HFF-Myc (cell line): ENCODE measurements at regions not wholly inside any gene's neighbourhood (a gene's known extent, or its start where the extent isn't known, plus 50 kb on each side); places are given as distances from the start of the nearest gene placed in this dataset.
"Not testable (repeated sequence)": the region's sequence is repeated elsewhere in the genome, so short reads cannot be mapped to it uniquely, and the experiment has no call there.

ENCODE experiments used
- DNase-seq: peaks from one replicate; pipeline ENCODE4 v3.0.0-alpha.2; 2011; ENCODE audit warnings: low read depth; ENCODE audit errors: extremely low read depth
- H3K4me3 ChIP-seq: replicated peaks from 2 replicates; pipeline ENCODE4 v1.5.1; 2011; ENCODE audit warnings: low read depth, mild to moderate bottlenecking, control low read depth, low read length
- CTCF ChIP-seq: IDR thresholded peaks from 2 replicates; pipeline ENCODE4 v1.5.1; 2012; ENCODE audit warnings: mild to moderate bottlenecking, low read depth, low read length, control low read depth; ENCODE audit errors: missing control alignments

- no peak overlapping the region for H3K4me3 ChIP-seq
- no peak for TF ChIP-seq CTCF
- no peak for DNase-seq
These were observed 673.2 kb upstream of the SOX9 start for GRCh38 chr17:71447644-71448043.

DNA sequence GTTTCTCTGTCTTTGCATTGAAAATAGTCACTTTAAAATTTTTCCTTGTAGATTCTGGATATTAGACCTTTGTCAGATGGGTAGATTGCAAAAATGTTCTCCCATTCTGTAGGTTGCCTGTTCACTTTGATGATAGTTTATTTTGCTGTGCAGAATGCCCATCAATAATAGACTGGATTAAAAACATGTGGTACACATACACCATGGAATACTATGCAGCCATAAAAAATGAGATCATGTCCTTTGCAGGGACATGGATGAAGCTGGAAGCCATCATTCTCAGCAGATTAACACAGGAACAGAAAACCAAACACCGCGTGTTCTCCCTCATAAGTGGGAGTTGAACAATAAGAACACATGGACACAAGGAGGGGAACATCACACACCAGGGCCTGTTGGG lies 670.2 kb upstream of the SOX9 start:
- not testable (repeated sequence) for H3K4me3 ChIP-seq, DNase-seq

DNA sequence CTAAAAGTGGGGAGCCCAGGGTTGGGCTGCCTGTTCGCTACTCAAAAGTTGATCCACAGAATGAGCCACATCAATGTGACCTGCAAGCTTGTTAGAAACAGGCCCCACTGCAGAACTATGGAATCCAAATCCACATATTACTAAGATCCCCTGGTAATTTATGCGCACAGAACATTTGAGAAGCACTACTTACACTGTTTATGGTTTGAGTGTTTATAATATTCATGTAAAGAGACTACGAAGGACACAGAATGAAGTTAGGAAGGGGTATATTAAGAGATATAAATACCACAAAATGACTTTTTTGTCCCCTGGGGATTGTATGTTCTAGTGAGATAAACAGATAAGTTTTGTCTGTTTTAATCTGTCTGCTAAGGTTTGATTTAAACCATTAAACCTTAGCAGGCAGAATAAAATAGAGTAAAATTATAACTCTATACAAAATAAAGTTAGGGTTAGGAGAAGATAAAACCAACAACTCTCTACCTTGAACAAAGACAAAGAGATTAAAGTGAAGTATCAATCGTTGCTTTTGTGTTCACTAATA lies 666.9 kb upstream of the SOX9 start:
- no peak for TF ChIP-seq CTCF
- no peak for DNase-seq
- H3K4me3 ChIP-seq, result no peak overlapping the region

GRCh38 chr17:71455219-71455618 lies 665.6 kb upstream of the SOX9 start:
- DNase-seq, result no peak
- TF ChIP-seq CTCF, result no peak
- H3K4me3 ChIP-seq, result no peak overlapping the region

- H3K4me3 ChIP-seq, result no peak overlapping the region
- no peak for TF ChIP-seq CTCF
- DNase-seq, result no peak
These were observed 662.5 kb upstream of the SOX9 start for GRCh38 chr17:71458322-71458721.

DNA sequence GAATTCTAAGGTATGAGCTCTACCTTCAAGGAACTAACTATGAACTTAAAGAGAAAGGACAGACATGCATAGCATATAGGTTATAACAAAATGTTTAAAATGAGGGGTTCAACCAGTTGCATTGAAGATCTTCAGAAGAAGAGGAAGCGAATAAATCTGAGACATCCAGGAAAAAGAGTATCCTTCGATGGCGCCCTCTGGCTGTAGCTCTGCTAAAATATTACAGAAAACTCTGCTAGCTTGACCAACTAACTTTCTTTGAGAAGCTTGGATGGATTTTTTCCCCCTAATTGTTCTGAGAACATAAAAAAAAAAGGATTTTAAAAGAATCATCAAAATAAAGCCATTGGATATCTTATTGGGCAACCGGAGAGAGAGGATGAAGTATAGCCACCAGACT lies 659.9 kb upstream of the SOX9 start:
- peak; percentile 54 for TF ChIP-seq CTCF

DNA sequence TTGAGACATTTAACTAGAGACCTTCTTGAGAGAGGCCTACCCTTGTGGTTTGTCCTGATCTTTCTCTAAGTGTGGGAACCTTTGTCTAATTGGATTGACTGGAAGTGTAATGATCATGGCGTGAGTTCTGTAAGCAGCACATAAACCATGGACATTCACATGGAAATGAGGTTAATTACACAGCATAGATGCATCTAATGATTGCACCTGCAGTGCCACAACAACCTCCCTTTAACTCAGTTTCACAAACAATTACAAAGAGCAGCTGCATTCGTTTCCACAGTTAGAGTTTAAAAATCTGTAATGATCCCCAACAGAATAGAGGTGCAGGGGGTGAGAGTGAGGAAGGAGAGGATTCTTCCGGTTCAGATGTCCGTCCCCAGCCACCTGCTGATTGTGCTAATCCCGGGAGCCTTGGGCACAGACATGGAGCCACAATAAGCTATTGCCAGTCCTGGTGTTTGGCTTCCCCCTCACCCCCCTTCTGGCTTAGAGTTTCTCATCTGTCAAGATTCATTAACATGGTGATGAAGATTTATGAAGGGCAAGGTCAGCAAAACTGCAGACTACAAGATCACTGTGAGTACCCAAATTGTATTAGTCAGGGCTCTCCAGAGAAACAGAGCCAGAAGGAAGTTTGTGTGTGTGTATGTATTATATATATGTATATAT lies 659.2 kb upstream of the SOX9 start:
- H3K4me3 ChIP-seq, result no peak overlapping the region
- no peak for DNase-seq
- no peak for TF ChIP-seq CTCF

More for the DNA sequence above, 659.9 kb upstream of the SOX9 start:
- DNase-seq, result no peak
- H3K4me3 ChIP-seq, result no peak overlapping the region
